RWPE1 (cell line): ENCODE measurements at regions not wholly inside any gene's neighbourhood (a gene's known extent, or its start where the extent isn't known, plus 50 kb on each side); places are given as distances from the start of the nearest gene placed in this dataset.

ENCODE experiments used
- CTCF ChIA-PET: fragments of 350-600 bp; sonication (Branson Sonifier 250); formaldehyde crosslinking; extraction: SDS; loops from one replicate; lab custom pipeline; 2021; lab: Yijun Ruan, JAX
- POLR2A ChIA-PET: fragments of 400-600 bp; formaldehyde crosslinking; extraction: SDS; loops from one replicate; lab custom pipeline; 2020; ENCODE audit warnings: antibody characterized with exemption; ENCODE audit not compliant: low non-redundant PET; lab: Yijun Ruan, JAX
- DNase-seq: peaks from one replicate; pipeline ENCODE4 v3.0.0; 2012; ENCODE audit warnings: low spot score
- H3K27ac ChIP-seq: fragments of 450-650 bp; 2 replicates; pipeline ENCODE4 v1.5.1; 2017
- CTCF ChIP-seq: fragments of 450-650 bp; conservative IDR thresholded peaks from 2 replicates; pipeline ENCODE4 v1.5.1; 2017; ENCODE audit warnings: low read depth, mild to moderate bottlenecking

GRCh38 chr14:75361041-75361440 is 66.8 kb upstream of the JDP2 start:
- no peak for TF ChIP-seq CTCF
- CTCF ChIA-PET, result no interaction called here
- no peak for DNase-seq
- POLR2A ChIA-PET, result no interaction called here
- no peak overlapping the region for H3K27ac ChIP-seq

GRCh38 chr14:75361751-75362433 is 65.9 kb upstream of the JDP2 start:
- POLR2A ChIA-PET, result no interaction called here
- TF ChIP-seq CTCF, result no peak
- H3K27ac ChIP-seq, result no peak overlapping the region
- no peak for DNase-seq
- CTCF ChIA-PET, result no interaction called here

GRCh38 chr14:75363130-75363529 is 64.7 kb upstream of the JDP2 start:
- CTCF ChIA-PET, result no interaction called here
- no peak for DNase-seq

GRCh38 chr14:75363570-75364227 is 64.1 kb upstream of the JDP2 start:
- ChIA-PET POLR2A (no interaction called here), CTCF (no interaction called here)
- TF ChIP-seq CTCF, result no peak
- no peak for DNase-seq
- H3K27ac ChIP-seq, result no peak overlapping the region

More at GRCh38 chr14:75363130-75363529, 64.7 kb upstream of the JDP2 start:
- H3K27ac ChIP-seq, result no peak overlapping the region
- no peak for TF ChIP-seq CTCF
- POLR2A ChIA-PET, result no interaction called here

GRCh38 chr14:75365116-75365515 is 62.7 kb upstream of the JDP2 start:
- ChIA-PET POLR2A (no interaction called here), CTCF (interaction anchor here (0.5 kb wide), 1 partner anchor 696 kb away, joined by 3 read pairs; no protein-coding TSS in a partner anchor)
- no peak for DNase-seq
- no peak overlapping the region for H3K27ac ChIP-seq
- TF ChIP-seq CTCF, result no peak

GRCh38 chr14:75366963-75367362 is 60.9 kb upstream of the JDP2 start:
- ChIA-PET CTCF (interaction anchor here (0.7 kb wide), 1 partner anchor 236 kb away, joined by 3 read pairs; no protein-coding TSS in a partner anchor), POLR2A (no interaction called here)
- DNase-seq, result no peak
- no peak for TF ChIP-seq CTCF
- H3K27ac ChIP-seq, result no peak overlapping the region
